ENCODE measurements at regions not wholly inside any gene's neighbourhood (a gene's known extent, or its start where the extent isn't known, plus 50 kb on each side); places are given as distances from the start of the nearest gene placed in this dataset.

DNA sequence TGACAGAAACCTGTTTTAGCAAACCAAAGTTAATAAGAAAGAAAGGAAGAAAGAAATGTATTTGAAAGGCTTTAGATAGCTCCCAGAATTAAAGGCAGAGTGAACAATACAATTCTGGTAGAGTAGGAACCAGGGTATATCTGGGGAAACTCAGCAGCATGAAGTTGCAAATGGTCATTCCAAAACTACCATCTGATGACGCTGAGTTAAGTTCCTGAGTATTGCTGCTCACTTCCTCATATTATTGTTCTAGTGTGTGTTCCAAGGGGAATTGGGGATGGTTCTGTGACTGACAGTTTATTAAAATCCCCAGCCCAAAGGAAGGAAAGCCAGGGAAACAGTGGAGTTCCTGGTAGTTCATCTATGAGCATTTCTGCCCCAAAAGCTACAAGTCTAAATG is 88.3 kb upstream of the FRMD4B start:
- TF ChIP-seq, protein P1, sequence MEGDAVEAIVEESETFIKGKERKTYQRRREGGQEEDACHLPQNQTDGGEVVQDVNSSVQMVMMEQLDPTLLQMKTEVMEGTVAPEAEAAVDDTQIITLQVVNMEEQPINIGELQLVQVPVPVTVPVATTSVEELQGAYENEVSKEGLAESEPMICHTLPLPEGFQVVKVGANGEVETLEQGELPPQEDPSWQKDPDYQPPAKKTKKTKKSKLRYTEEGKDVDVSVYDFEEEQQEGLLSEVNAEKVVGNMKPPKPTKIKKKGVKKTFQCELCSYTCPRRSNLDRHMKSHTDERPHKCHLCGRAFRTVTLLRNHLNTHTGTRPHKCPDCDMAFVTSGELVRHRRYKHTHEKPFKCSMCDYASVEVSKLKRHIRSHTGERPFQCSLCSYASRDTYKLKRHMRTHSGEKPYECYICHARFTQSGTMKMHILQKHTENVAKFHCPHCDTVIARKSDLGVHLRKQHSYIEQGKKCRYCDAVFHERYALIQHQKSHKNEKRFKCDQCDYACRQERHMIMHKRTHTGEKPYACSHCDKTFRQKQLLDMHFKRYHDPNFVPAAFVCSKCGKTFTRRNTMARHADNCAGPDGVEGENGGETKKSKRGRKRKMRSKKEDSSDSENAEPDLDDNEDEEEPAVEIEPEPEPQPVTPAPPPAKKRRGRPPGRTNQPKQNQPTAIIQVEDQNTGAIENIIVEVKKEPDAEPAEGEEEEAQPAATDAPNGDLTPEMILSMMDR (IDR thresholded peaks at IDR 0.05; ENCODE audit: low read depth, low read length, missing control alignments), result no peak
- no peak overlapping the region for H3K4me3 ChIP-seq (ENCODE audit: low read depth, low read length)
- no peak for DNase-seq (ENCODE audit: low read depth)

DNA sequence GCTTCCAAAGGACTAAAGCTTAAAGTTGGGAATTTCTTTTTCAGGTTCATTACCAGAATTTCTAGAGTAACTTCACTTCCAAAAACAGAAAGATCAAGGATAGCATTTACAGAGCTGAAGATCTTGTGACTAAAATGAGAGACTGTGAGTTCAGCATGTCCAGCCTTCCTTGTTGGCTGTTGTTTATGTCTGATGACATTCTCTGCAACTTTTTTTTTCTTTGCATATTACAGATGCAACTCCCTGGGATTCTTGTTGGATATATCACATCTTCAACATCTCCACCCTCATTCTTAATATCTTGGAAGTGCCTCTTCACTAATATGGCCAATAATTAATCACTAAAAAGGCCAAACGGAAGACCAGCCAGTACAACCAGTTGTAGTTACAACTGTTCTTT is 86.2 kb upstream of the FRMD4B start:
- H3K4me3 ChIP-seq (ENCODE audit: low read depth, low read length), result no peak overlapping the region
- TF ChIP-seq, protein P1 (IDR thresholded peaks at IDR 0.05; ENCODE audit: low read depth, low read length, missing control alignments), result no peak
- DNase-seq (ENCODE audit: low read depth), result no peak

DNA sequence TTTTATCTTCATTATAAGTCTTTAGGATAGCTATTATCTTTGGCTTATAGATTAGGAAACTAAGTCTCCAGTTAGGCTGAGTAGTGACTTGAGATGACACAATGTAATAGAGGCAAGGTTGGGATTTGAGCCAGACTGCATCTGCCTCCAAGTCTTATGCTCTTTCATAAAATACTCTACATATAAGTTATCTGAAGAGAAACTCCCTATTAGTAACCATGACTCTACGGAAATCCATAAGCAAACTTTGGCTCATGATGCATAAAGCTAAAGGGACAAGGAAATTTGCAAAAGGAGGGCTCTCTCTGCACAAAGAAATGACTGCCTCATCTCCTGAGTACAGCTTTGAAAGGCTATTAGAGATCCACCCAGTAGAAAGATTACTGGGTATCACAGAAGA is 77.6 kb upstream of the FRMD4B start:
- no peak overlapping the region for H3K4me3 ChIP-seq (ENCODE audit: low read depth, low read length)
- no peak for DNase-seq (ENCODE audit: low read depth)
- TF ChIP-seq, protein P1 (IDR thresholded peaks at IDR 0.05; ENCODE audit: low read depth, low read length, missing control alignments), result no peak

DNA sequence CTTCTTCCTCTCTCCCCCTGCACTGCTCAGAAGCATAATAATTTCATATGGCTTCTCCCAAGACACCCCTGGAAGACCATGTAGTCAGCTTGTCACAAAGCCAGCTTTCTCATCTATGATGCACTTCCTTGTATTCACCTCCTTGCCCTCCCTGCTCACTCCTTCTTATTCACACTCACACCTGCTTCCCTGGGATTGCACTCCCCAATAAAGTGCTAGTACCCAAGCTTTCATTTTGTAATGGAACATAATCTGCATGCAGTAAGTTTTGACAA is 76.9 kb upstream of the FRMD4B start:
- TF ChIP-seq, protein P1 (IDR thresholded peaks at IDR 0.05; ENCODE audit: low read depth, low read length, missing control alignments), result no peak
- no peak overlapping the region for H3K4me3 ChIP-seq (ENCODE audit: low read depth, low read length)
- no peak for DNase-seq (ENCODE audit: low read depth)

DNA sequence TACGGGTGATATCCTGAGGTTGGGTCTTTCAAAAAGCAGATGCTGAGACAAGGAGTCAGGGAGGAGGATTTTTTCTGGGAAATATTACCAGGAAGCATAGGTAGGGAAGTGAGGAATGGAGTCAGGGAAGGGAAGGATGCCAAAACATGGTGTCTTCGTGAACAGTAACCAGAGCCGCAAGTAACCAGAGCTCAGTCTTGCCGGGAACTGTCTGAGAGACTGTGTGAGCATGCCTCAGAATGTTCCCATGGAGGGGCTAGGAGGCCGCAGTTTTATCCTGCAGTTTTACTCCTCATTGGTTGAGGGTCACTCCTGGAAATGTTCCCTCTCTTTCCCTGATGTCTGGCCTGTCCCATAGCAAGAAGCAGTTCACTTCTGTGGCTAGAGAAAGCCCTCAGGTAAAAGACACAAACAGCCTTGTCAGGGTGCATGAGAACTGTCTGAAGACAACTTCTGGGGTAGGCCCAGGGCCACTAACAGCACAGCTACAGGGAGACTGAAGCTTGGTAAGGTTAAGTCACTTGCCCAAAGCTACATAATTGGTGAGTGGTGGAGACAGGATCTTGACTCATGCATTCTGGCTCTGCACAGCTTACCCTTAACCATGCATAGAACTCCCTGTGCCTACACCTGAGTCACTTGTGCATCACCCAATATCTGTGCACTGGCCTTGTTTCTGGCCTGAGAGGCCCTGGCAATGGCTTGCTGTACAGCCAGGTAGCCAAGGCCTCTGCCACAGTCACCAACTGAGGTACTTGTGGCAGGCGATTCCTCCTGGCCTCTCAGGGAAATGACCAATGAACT is 76.3 kb upstream of the FRMD4B start:
- DNase-seq (ENCODE audit: low read depth), result no peak

DNA sequence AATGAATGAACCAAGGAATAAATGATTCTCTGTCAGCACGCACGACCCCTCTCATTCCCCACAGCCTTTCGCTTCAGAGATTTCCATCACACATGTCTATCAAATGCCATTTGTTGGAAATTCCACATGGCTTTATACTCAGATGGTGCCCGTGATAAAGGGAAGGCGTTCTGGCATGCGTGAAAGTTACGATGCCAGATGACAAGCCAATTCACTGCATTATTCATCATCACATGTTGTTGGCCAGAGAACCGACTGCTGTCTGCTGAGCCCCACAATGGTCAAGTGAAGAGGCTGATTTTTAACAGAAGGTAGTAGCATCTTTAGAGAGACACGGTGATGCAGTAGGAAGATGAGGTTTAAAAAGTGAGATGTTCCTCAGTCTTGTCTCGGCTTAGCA is 74.1 kb upstream of the FRMD4B start:
- TF ChIP-seq, protein P1 (IDR thresholded peaks at IDR 0.05; ENCODE audit: low read depth, low read length, missing control alignments), result no peak
- H3K4me3 ChIP-seq (ENCODE audit: low read depth, low read length), result no peak overlapping the region
- DNase-seq (ENCODE audit: low read depth), result no peak

More for the DNA sequence above, 76.3 kb upstream of the FRMD4B start:
- H3K4me3 ChIP-seq (ENCODE audit: low read depth, low read length), result no peak overlapping the region
- TF ChIP-seq, protein P1 (IDR thresholded peaks at IDR 0.05; ENCODE audit: low read depth, low read length, missing control alignments), result no peak

DNA sequence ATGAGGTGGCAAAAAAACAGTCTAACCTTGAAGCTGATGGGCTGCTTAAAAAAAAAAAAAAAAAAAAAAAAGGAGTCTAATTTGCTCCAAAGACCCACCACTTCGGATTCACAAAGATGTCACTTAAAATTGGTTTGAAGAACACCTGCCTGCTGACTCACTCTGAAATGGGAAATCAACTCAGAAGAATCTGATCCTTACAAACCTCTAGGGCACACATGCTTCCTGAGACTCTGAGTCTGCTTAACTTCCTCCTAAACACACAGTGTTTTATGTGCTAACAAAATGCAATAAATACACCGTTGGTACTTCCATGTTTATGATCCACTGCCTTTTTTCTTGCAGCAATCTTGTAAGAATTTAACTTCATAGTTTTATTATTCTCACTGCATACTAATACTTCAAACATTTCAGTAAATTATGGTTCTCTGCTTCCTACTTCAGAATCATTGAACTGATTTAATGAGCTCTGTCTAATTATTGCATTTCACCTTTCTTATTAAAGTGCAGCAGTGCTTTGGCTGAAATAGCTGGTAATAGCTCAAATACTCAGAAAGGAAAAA is 73.0 kb upstream of the FRMD4B start:
- TF ChIP-seq, protein P1 (IDR thresholded peaks at IDR 0.05; ENCODE audit: low read depth, low read length, missing control alignments), result no peak
- no peak overlapping the region for H3K4me3 ChIP-seq (ENCODE audit: low read depth, low read length)
- DNase-seq (ENCODE audit: low read depth), result no peak

All from GM12864 (cell line).